ELR (cell line): ENCODE measurements at regions not wholly inside any gene's neighbourhood (a gene's known extent, or its start where the extent isn't known, plus 50 kb on each side); places are given as distances from the start of the nearest gene placed in this dataset.
"Not testable (repeated sequence)": the region's sequence is repeated elsewhere in the genome, so short reads cannot be mapped to it uniquely, and the experiment has no call there.

Experiments used
- DNase-seq: peaks from one replicate; pipeline ENCODE4 v3.0.0-alpha.2; 2015; ENCODE audit warnings: low read depth

DNA sequence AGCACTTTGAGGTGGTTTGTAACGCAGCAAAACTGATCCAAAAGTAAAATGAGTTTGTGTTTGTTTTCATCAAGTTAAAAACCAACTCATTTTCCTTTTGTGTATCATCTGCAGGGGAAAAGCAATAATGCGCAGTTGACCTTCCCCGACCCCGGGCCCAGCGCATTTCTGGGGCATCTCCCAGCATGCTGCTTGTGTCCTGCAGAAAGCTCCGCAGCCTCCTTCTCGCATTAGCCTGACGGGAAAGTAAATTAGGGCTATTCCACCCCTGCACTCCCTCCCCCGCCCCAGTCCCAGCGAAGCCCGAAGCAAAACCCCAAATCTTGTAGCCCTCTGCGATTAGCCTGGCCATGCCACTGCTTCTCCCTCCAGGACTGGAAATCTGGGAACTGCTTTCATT is 82.0 kb upstream of the PPM1B start:
- no peak for DNase-seq

DNA sequence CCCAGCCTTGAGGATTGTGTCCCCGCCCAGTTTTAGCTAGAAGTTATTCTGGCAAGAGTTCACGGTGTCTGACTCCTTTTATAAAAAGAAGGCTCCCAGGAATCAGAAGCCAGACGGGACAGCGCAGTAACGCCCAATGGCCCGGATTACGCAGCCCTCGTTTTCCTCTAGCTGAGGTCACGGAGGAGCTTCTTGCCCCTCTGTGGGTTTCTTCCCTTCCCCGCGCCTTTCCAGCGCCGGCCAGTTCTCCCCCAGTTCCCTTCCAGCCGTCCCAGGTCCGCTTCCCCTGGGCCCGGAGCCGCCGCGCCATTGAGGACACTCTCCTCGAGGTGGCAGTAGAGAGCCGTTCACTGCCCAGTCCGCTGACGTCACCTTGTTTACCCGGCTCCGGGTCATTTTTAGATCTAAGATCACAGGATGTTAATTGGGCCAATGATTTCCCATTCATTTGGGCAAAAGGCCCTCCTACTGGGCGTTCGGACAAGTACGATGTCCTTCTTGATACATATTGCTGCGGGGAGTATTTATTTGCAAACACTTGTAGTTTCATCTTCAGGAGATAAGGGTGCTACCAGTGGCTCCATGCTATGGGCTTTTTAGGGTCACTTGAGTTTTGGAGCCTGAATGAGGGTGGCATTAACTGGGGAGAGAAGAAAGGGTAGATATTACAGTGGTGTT is 81.5 kb upstream of the PPM1B start:
- DNase-seq: peak; percentile 85

DNA sequence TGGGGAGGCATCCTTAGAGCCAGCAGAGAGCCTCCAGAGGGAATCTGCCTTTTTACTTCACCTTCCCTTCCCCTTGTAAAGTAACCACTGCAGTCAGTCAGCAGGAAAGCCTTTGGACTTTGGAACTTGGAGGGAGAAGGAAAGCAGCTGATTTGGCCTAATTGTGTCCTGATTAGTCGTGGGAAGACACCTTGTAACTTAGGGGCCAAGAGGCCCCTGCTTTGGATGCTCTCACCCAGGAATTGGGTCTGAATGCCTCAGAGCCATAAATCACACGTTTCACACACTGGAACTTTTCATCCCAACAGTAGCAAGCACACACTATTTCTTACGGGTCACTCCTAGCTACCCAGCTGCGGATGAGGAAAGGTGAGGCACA is 81.0 kb upstream of the PPM1B start:
- no peak for DNase-seq

DNA sequence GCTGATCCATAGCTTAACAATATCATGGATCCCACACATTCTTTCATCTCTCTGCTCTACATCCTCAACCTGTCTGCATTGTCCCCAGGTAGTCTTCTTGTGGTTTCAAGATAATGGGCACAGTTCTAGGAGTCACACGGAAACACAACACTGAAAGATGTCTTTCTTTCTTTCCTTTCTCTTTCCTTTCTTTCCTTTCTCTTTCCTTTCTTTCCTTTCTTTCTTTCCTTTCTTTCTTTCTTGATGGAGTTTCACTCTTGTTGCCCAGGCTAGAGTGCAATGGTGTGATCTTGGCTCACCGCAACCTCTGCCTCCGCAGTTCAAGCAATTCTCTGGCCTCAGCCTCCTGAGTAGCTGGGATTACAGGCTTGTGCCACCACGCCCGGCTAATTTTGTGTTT is 76.2 kb upstream of the PPM1B start:
- not testable (repeated sequence) for DNase-seq

- DNase-seq: no peak
These were observed 74.7 kb upstream of the PPM1B start for GRCh38 chr2:44093970-44094369.

- DNase-seq: no peak
These were observed 71.3 kb upstream of the PPM1B start for GRCh38 chr2:44097322-44097907.

DNA sequence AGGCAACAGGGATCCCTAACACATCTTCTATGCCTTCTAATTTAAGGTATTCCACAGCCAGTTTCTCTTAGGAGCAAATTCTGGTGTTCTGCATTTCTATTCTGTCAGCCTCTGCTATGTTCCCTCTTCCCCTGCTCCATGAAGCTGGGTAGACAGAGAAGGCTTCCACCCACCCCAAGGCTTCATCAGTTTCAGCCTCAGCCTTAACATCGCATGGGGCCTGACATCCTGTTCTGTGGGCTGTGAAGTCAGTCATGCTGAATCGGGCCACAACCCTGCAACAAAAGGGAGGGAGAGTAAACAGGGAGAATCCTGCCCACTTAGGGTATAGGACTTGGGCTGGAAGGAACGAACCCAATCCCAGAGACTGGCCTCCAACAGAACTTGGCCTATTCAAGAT is 70.6 kb upstream of the PPM1B start:
- no peak for DNase-seq

DNA sequence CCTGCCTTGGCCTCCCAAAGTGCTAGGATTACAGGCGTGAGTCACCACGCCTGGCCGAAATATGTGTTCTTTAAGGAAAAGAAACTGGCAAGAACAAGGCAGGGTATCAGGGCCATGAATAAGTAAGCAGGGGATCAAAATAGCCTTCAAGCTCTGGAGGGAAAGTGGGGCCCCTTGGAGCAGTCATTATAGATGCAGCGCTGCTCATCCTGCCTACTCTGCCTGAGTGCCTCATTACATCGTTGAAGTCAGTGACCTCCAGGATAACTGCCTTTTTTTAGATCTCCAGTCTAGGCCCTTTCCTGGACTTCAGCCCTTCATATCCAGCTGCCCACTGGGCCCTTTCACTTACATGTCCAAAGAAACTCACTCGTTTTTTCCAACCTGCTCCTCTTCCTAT is 69.8 kb upstream of the PPM1B start:
- no peak for DNase-seq

- DNase-seq: peak; percentile 98
These were observed 68.3 kb upstream of the PPM1B start for GRCh38 chr2:44100351-44100750.

- DNase-seq: no peak
These were observed 67.4 kb upstream of the PPM1B start for GRCh38 chr2:44101246-44101645.

DNA sequence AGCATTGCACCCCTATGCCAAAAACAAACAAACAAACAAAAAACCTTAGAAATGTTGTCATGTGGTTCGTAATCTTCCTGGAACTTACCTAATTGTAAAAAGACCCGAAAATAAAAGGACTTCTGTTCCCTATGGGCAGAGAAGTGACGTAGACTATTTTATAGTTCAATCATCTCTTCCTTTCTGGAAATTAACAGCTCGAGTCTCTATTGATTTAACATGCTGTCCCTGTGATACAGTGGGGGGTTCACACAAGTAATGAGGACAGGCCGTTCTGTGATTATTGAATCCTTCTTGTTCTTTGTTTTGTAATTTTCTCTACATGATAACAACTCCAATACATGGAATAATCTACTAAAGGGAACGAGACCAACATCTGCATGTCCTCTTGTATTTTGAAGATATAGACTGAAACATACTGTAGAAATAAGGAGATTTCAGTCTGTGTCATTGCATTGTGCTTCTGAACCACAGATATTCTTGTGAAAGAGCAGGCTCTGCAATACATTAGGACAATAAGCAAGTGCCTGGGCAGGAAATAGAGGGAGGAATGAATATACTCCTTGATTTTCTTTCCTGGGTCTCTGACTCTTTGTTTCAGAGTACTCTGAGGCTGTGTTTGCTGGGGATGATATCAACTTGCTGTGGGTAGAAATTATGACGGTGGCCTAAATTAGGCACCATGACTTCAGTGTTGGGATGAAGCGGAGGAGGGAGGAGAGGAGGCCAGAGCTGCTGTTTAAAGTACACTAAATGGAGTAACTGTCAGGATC is 65.7 kb upstream of the PPM1B start:
- no peak for DNase-seq

DNA sequence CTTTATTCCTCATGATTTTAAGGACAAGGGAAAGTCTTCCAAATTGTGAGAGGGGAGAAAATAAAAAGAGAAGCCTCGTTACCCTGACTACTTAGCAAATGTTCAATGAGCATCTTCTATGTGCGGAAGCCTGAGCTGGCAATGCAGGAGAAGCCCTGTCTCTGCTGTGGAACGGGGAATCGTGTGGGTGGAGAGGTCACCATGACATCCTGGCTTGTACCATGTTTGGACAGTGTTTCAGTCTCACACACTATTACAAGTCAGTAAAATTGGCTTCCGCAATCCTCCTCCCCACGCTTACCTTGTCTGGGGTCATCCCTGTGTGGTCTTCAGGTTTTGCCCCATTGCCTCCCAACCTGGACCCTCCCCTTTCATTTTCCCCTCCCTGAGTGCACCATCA is 65.0 kb upstream of the PPM1B start:
- no peak for DNase-seq

DNA sequence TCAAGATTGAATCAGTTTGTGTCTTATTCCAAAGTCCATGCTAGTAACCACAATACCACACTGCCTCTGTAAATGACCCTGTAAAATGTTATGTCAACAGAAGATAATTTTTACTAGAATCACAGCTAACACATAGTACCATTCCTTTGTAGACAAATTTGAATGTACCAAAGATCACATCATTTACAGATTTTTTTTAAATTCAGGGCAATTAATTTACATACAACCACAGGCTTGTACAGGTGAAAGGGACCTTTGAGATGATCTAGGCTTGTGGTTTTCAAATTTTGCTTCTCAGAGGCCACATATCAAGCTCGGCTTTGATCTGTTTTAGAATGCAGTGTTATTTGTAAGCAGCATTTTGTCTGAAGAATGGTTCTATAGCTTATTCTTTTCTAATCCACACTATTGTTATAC is 63.8 kb upstream of the PPM1B start:
- DNase-seq: no peak

GRCh38 chr2:44106509-44106908 is 62.2 kb upstream of the PPM1B start:
- DNase-seq: peak; percentile 37

- no peak for DNase-seq
These were observed 61.5 kb upstream of the PPM1B start for GRCh38 chr2:44107086-44107740.

DNA sequence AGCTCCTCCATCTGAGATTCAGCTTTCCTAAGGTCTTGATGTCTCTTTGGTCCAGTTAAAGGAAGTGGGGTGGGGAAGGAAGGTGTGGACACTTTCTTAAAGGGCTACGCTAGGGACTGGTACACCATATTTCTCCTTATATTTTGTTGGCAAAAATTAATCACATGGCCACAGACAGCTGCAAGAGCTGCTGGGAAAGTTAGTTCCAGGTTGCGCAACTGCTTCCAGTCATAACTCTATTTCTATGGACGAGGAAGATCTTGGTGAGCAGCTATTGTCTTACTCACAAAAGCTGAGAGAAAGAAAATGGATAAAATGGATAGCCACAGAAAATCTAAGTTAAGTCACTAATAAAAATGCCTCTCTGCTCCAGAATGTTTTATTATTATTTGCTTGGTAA is 60.7 kb upstream of the PPM1B start:
- DNase-seq: no peak

DNA sequence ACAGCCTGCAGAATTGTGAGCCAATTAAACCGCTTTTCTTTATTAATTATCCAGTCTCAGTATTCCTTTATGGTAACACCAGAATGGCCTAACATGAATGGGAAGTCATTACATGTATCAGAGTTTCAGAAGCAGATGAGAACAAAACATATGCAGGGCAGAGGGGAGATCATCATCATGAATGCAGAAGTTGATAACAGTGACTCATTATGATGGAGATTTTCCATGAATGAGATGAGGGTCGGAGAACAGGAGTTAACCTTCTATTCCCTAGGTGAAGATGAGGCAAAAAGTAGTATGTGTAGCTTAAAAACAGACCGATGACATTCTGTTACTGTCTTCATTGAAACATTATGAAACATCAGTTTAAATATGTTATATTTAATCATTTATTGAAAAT is 59.5 kb upstream of the PPM1B start:
- no peak for DNase-seq

- DNase-seq: no peak
These were observed 58.2 kb upstream of the PPM1B start for GRCh38 chr2:44110444-44110843.

DNA sequence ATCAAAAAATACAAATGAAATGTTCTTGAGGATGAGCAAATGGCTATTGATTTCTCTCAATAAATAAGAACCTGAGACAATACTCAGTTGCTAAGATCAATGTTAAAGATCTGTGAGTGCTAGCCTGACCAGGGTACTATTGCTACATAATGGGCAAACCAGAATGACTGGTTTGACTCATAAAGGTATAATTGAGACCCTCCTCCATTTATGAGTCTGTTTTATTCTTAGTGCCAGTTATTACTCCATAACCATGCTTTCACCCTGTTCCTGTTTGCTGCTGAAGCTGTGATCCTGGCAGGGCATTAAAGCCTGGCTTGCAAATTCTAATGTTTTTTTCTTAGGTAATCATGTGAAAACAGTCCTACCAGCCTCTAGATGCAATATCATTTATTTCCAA is 56.6 kb upstream of the PPM1B start:
- DNase-seq: no peak

- peak; percentile 22 for DNase-seq
These were observed 52.4 kb upstream of the PPM1B start for GRCh38 chr2:44116319-44116718.

DNA sequence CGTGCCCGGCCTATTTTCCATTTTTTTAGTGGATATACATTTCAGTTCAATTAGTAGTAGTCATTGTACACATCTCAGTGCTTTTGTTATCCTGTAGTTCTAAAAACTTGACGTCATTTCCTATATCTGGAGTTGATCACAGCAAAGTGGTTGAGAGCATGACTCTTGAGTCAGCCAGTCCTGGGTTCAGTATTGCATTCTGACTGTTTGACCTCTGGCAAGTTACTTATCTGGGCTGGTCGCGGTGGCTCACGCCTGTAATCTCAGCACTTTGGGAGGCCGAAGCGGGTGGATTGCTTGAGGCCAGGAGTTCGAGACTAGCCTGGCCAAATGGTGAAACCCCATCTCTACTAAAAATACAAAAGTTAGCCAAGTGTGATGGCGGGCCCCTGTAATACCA is 50.4 kb upstream of the PPM1B start:
- DNase-seq: peak; percentile 74
